NB4 (cell line): ENCODE measurements at regions not wholly inside any gene's neighbourhood (a gene's known extent, or its start where the extent isn't known, plus 50 kb on each side); places are given as distances from the start of the nearest gene placed in this dataset.

ENCODE experiments used
- MAX ChIP-seq: IDR thresholded peaks from 2 replicates; pipeline ENCODE4 v1.6.1; 2011; ENCODE audit warnings: low read depth, low read length
- MYC ChIP-seq: IDR thresholded peaks from 2 replicates; pipeline ENCODE4 v1.6.1; 2011; ENCODE audit warnings: low read depth, low read length
- POLR2A ChIP-seq: IDR thresholded peaks from 2 replicates; pipeline ENCODE4 v1.6.1; 2011; ENCODE audit warnings: mild to moderate bottlenecking; ENCODE audit not compliant: insufficient read length; ENCODE audit errors: extremely low read depth
- TF ChIP-seq, protein P1 (sequence below): IDR thresholded peaks from one replicate; pipeline ENCODE4 v1.5.1; 2012; ENCODE audit warnings: low read depth, low read length

DNA sequence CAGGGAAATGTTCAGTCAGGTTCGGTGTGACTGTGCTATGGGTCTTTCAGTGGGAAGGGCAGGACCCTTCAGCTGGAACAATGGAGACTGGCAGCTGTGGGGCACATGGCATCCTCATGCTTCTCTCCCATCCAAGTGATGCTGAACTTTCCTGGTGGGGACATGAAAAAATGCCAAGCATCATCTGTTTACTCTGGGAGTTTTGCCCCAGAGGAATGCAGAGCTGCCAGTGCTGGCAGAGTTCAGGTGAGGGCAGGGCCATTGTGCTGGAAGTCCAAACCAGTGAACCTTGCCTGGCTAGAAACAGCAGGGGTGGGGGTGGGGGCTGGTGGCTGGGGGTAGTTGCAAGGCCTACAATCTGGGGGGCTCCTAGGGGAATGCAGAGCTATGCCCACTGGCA is 1320.6 kb downstream of the PCDH9 start:
- TF ChIP-seq POLR2A (no peak), MAX (no peak), MYC (no peak)
- TF ChIP-seq, protein P1, sequence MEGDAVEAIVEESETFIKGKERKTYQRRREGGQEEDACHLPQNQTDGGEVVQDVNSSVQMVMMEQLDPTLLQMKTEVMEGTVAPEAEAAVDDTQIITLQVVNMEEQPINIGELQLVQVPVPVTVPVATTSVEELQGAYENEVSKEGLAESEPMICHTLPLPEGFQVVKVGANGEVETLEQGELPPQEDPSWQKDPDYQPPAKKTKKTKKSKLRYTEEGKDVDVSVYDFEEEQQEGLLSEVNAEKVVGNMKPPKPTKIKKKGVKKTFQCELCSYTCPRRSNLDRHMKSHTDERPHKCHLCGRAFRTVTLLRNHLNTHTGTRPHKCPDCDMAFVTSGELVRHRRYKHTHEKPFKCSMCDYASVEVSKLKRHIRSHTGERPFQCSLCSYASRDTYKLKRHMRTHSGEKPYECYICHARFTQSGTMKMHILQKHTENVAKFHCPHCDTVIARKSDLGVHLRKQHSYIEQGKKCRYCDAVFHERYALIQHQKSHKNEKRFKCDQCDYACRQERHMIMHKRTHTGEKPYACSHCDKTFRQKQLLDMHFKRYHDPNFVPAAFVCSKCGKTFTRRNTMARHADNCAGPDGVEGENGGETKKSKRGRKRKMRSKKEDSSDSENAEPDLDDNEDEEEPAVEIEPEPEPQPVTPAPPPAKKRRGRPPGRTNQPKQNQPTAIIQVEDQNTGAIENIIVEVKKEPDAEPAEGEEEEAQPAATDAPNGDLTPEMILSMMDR: no peak
